ENCODE measurements at regions not wholly inside any gene's neighbourhood (a gene's known extent, or its start where the extent isn't known, plus 50 kb on each side); places are given as distances from the start of the nearest gene placed in this dataset.

DNA sequence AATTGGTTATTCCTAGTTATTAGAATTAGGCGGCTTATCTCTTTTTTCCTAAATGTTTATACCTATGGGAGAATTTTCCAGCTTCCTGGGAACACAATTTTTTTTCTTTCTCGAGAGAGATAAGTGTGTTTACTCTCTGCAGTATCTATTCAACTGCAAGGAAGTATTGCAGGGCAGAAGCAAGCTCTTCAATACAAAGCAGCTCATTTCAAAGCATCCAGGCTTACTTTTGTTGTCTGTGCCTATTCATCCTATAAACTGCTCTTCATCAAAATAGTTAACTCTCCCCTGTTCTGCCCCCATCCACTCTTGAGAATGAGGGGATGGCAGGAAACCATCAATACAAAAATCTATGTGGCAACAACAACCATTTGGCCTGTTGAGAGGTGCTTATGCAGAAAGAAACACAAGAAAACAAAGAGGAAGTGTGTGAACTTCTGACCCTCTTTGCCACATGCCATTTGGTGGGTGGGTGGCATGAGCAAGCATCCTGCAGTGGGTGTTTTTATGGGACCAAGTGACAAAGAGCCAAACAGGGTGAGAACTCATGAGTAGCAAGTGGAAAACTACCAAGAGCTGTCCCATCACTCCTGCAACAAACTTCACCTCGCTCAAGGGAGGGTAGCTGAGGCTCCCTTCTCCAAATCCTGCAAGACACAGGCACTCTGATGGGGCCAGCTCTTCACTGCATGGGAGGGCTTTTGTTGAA, 50.6 kb upstream of the MRPS6 start:
- Histone ChIP-seq H3K27me3 (no peaks in the 10 kb centered on the region), H3K9ac (ENCODE audit: low read depth in 2 of 2, low read length in 2 of 2) (no peak overlapping the region), H3K4me3 (no peak overlapping the region), H3K36me3 (no peaks in the 10 kb centered on the region), H3K27ac (peak overlapping the region; percentile 8), H3K9me3 (no peaks in the 10 kb centered on the region), H3K4me1 (peaks cover 3% of the 10 kb centered on the region)
- intact Hi-C loops (cut with DNase I), result loop anchor here (2.0 kb wide), 1 partner anchor 28 kb away; no protein-coding TSS in a partner anchor
- TF ChIP-seq, protein P1, sequence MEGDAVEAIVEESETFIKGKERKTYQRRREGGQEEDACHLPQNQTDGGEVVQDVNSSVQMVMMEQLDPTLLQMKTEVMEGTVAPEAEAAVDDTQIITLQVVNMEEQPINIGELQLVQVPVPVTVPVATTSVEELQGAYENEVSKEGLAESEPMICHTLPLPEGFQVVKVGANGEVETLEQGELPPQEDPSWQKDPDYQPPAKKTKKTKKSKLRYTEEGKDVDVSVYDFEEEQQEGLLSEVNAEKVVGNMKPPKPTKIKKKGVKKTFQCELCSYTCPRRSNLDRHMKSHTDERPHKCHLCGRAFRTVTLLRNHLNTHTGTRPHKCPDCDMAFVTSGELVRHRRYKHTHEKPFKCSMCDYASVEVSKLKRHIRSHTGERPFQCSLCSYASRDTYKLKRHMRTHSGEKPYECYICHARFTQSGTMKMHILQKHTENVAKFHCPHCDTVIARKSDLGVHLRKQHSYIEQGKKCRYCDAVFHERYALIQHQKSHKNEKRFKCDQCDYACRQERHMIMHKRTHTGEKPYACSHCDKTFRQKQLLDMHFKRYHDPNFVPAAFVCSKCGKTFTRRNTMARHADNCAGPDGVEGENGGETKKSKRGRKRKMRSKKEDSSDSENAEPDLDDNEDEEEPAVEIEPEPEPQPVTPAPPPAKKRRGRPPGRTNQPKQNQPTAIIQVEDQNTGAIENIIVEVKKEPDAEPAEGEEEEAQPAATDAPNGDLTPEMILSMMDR (IDR thresholded peaks at IDR 0.05), result no peak
- DNase-seq, result no peak

DNA sequence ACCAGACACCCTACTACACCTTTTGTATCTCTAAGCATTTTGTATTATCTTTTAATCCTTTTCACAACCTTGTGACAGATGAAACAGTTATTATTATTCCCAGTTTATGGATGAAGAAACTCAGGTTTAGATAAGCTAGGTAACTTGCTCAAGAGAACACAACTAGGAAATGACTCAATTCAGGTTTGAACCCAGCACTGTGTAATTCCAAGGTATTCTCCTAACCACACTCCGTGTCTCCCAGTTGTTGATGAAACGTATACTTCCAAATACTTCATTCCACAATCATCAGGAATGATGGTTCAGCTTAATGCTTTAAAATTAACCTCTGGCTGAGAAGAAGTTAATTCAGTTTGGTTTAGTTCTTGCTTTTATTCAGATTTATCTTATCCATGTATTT, 51.7 kb upstream of the MRPS6 start:
- Histone ChIP-seq H3K27ac (no peak overlapping the region), H3K4me3 (no peak overlapping the region), H3K9ac (ENCODE audit: low read depth in 2 of 2, low read length in 2 of 2) (no peak overlapping the region), H3K9me3 (no peaks in the 10 kb centered on the region), H3K27me3 (no peaks in the 10 kb centered on the region), H3K36me3 (no peaks in the 10 kb centered on the region), H3K4me1 (peaks cover 3% of the 10 kb centered on the region)
- DNase-seq, result no peak
- intact Hi-C loops (cut with DNase I), result loop anchor here (2.0 kb wide), 1 partner anchor 27 kb away; no protein-coding TSS in a partner anchor
- TF ChIP-seq, protein P1 (IDR thresholded peaks at IDR 0.05), result no peak

DNA sequence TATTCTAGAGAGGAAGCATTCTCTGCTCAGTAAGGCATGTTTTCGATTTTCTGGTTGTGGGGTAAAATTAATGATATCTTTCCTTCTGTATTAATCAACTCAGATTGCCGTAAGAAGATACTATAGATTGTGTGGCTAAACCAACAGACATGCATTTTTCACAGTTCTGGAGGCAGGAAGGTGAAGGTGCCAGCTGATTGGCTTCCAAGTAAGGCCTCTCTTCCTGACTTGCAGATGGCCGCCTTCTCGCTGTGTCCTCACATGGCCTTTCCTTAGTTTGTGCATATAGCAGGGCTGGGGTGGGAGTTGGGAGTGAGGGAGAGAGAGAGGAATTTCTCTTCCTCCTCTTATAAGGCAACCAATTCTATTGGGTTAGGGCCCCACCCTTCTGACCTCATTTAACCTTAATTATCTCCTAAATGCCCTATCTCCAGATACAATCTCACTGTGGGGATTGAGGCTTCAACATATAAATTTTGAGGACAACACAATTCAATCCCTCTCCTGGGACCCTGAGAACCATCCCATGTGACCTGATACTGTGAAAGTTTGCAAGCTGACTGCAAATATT, 52.3 kb upstream of the MRPS6 start:
- no peak for DNase-seq
- Histone ChIP-seq H3K27me3 (no peaks in the 10 kb centered on the region), H3K4me3 (no peak overlapping the region), H3K36me3 (no peaks in the 10 kb centered on the region), H3K9ac (ENCODE audit: low read depth in 2 of 2, low read length in 2 of 2) (no peak overlapping the region), H3K4me1 (peaks cover 3% of the 10 kb centered on the region), H3K27ac (no peak overlapping the region), H3K9me3 (no peaks in the 10 kb centered on the region)
- intact Hi-C loops (cut with DNase I), result no loop called here
- TF ChIP-seq, protein P1 (IDR thresholded peaks at IDR 0.05), result no peak

DNA sequence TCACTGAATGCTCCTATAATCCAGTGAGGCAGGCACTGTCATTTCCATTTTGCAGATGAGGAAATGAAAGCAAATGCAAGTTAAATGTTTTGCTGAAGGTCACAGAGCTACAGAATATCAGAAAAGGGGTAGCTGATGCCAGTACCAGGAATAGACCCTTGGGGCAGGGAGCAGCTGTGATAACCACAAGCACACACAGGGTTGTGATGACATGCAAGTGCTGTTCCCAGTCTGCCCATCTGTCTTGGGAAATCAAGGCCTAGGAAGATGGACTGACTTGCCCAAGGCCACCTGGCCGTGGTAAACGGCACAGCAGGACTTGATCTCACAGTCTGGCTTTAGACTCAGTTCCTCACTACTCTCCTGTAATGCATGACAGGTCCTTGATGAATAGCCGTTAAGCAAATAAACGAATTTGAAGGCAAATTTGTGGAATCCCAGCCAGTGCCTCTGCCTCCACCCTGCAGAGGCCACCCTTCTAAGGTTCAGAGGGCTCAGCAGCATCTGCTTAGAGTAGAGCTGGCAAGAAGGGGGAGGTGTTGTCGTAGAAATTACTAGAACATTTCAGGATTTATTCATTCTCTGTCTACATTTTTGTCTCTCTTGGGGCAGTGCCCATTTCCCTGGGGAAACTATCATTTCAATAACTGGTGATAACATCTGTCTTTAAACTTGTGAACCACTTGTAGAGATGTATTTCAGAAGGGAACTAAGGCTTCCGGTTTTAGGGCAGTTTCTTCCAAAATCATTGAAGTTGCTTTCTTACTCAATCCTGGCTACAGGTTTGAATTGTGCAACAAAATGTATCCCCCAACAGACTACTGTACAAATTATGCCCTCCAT, 53.2 kb upstream of the MRPS6 start:
- H3K9ac ChIP-seq (ENCODE audit: low read depth in 2 of 2, low read length in 2 of 2), result no peak overlapping the region
- no peak overlapping the region for H3K4me3 ChIP-seq
- H3K27me3 ChIP-seq, result no peaks in the 10 kb centered on the region
- no peak overlapping the region for H3K27ac ChIP-seq
- no peak for DNase-seq
- no peaks in the 10 kb centered on the region for H3K36me3 ChIP-seq
- intact Hi-C loops (cut with DNase I), result no loop called here
- TF ChIP-seq, protein P1 (IDR thresholded peaks at IDR 0.05), result no peak
- H3K4me1 ChIP-seq, result peaks cover 3% of the 10 kb centered on the region
- H3K9me3 ChIP-seq, result no peaks in the 10 kb centered on the region

DNA sequence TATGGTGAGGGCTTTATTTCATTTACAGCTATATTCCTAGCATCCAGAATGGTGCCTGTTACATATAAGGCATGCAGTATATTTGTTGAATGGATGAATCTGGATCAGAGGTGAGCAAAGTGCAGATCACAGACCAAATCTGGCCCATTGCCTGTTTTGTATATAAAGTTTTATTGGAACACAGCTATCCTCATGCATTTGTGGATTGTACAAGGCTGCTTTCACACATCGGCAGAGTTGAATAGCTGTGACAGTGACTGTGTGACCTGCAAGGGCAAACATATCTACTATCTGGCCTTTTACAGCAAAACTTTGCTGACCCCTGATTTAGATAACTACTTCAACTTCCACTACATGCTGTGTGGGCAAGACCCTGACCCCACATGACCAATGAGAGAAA, 54.0 kb upstream of the MRPS6 start:
- intact Hi-C loops (cut with DNase I), result no loop called here
- TF ChIP-seq, protein P1 (IDR thresholded peaks at IDR 0.05), result no peak
- Histone ChIP-seq H3K27ac (no peak overlapping the region), H3K4me1 (peaks cover 2% of the 10 kb centered on the region), H3K36me3 (no peaks in the 10 kb centered on the region), H3K27me3 (no peaks in the 10 kb centered on the region), H3K9me3 (no peaks in the 10 kb centered on the region), H3K9ac (ENCODE audit: low read depth in 2 of 2, low read length in 2 of 2) (no peak overlapping the region), H3K4me3 (no peak overlapping the region)
- DNase-seq, result no peak

Measured in colonic mucosa (tissue), 4 donors.